ENCODE measurements at regions not wholly inside any gene's neighbourhood (a gene's known extent, or its start where the extent isn't known, plus 50 kb on each side); places are given as distances from the start of the nearest gene placed in this dataset.

DNA sequence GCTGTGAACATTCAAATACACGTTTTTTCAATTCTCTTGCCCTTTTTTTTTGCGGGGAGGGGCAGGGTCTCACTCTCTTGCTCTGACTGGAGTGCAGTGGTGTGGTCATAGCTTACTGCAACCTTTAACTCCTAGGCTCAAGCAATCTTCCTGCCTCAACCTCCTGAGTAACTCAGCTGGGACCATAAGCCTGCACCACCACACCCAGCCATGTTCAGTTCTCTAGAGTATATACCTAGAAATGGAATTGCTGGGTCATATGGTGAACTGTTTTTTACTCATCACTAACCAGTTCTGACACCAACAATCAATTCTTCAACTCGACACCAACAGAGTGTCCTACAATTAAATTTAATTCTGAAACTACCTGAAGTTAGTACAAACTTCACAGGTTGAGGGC, 85.5 kb upstream of the ZNF169 start:
- Histone ChIP-seq H3K27ac (no peak overlapping the region), H3K36me3 (peaks cover 56% of the 10 kb centered on the region), H3K9me3 (no peaks in the 10 kb centered on the region), H3K27me3 (ENCODE audit: low read depth) (no peaks in the 10 kb centered on the region), H3K4me3 (no peak overlapping the region), H3K4me1 (peaks cover 93% of the 10 kb centered on the region)
- TF ChIP-seq, protein P1, sequence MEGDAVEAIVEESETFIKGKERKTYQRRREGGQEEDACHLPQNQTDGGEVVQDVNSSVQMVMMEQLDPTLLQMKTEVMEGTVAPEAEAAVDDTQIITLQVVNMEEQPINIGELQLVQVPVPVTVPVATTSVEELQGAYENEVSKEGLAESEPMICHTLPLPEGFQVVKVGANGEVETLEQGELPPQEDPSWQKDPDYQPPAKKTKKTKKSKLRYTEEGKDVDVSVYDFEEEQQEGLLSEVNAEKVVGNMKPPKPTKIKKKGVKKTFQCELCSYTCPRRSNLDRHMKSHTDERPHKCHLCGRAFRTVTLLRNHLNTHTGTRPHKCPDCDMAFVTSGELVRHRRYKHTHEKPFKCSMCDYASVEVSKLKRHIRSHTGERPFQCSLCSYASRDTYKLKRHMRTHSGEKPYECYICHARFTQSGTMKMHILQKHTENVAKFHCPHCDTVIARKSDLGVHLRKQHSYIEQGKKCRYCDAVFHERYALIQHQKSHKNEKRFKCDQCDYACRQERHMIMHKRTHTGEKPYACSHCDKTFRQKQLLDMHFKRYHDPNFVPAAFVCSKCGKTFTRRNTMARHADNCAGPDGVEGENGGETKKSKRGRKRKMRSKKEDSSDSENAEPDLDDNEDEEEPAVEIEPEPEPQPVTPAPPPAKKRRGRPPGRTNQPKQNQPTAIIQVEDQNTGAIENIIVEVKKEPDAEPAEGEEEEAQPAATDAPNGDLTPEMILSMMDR (IDR thresholded peaks at IDR 0.05): no peak
- no peak for DNase-seq
- ATAC-seq: no peak
- intact Hi-C loops (cut with DNase I): no loop called here

DNA sequence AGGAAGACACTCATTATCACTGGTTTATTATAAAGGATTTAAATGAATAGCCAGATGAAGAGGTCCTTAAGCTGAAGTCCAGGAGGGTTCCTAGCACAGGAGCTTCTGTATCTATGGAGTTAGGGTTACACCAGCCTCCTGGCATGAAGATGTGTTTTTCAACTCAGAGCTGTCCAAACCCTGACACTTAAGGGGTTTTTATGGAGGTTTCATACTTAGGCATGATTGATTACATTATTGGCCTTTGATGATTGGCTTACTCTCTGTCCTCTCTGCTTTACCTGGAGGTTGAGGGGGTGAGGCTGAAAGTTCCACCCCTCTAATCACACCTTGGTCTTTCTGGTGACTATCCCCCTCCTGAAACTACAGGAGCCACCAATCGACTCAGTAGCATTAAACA, 84.9 kb upstream of the ZNF169 start:
- Histone ChIP-seq H3K9me3 (no peaks in the 10 kb centered on the region), H3K4me1 (peaks cover 93% of the 10 kb centered on the region)

DNA sequence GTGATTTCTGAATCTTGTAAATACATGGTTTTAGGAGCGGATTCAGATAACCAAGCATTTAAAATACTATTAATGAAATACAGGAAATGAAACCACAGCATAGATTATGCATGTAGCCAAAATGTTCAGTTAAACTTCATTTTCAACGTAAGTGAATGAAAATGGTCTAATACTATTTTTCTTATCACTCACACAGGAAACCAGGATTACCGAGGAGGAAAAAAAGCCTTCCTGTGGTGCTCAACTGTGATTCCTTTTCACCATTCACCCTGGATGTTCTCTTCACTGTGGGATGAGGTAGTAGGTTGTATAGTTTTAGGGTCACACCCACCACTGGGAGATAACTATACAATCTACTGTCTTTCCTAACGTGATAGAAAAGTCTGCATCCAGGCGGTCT, 83.4 kb upstream of the ZNF169 start:
- H3K36me3 ChIP-seq: peaks cover 62% of the 10 kb centered on the region

More for the DNA sequence above, 84.9 kb upstream of the ZNF169 start:
- Histone ChIP-seq H3K4me3 (no peak overlapping the region), H3K27me3 (ENCODE audit: low read depth) (no peaks in the 10 kb centered on the region), H3K36me3 (peaks cover 60% of the 10 kb centered on the region), H3K27ac (no peak overlapping the region)
- peak in 1 of 2 donors; percentile 22 for ATAC-seq
- intact Hi-C loops (cut with DNase I): no loop called here
- TF ChIP-seq, protein P1 (IDR thresholded peaks at IDR 0.05): no peak
- no peak for DNase-seq

DNA sequence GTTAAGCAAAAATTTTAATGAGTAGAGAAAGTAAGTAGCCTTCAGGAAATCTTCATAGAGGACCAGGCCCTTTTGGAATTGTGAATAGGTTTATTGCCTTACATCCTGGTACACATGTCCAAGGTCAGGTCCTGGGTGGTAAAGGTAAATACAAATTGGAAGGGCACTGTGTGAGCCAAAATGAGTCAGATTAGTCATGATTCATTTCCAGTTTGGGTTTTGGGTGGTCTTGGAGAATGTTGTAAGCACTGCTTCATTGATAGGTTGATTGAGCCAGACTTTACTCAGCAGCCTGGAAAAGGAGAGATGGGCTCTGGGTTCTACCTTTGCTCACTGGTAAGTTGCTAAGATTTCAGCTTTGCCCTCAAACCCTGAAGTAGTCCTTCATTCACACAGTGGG, 82.5 kb upstream of the ZNF169 start:
- Histone ChIP-seq H3K4me3 (no peak overlapping the region), H3K27ac (no peak overlapping the region), H3K27me3 (ENCODE audit: low read depth) (no peaks in the 10 kb centered on the region), H3K4me1 (peaks cover 78% of the 10 kb centered on the region), H3K36me3 (peaks cover 56% of the 10 kb centered on the region), H3K9me3 (no peaks in the 10 kb centered on the region)
- no peak for DNase-seq
- intact Hi-C loops (cut with DNase I): no loop called here
- TF ChIP-seq, protein P1 (IDR thresholded peaks at IDR 0.05): no peak
- no peak for ATAC-seq

More for the DNA sequence above, 83.4 kb upstream of the ZNF169 start:
- no peak overlapping the region for H3K27ac ChIP-seq
- peaks cover 79% of the 10 kb centered on the region for H3K4me1 ChIP-seq
- no peaks in the 10 kb centered on the region for H3K27me3 ChIP-seq (ENCODE audit: low read depth)
- intact Hi-C loops (cut with DNase I): no loop called here
- DNase-seq (no peak), ATAC-seq (no peak)
- H3K9me3 ChIP-seq: no peaks in the 10 kb centered on the region
- TF ChIP-seq, protein P1 (IDR thresholded peaks at IDR 0.05): no peak
- H3K4me3 ChIP-seq: no peak overlapping the region

DNA sequence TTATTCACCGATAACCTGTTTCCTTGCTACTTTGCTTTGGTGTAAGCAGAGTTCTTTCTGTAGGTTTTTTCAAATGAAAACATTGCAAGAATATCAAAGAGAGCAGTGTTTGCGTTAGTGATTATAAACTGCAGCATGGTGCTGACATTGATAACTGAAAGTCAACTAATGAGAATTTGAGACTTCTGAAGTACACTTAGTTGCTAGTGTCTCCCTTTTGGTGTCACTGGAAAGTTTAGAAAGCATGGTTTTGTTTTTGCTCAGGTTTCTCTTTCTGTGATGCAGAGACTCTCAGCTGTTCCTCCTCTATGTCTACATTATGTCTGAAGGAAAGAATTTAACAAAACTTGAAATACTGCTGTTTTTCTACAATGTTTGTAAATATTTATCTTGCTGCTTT, 80.2 kb upstream of the ZNF169 start:
- no peak overlapping the region for H3K27ac ChIP-seq
- TF ChIP-seq, protein P1 (IDR thresholded peaks at IDR 0.05): no peak
- no peak for ATAC-seq
- H3K4me3 ChIP-seq: no peak overlapping the region
- H3K36me3 ChIP-seq: peaks cover 58% of the 10 kb centered on the region
- intact Hi-C loops (cut with DNase I): no loop called here
- no peaks in the 10 kb centered on the region for H3K27me3 ChIP-seq (ENCODE audit: low read depth)
- H3K4me1 ChIP-seq: peaks cover 68% of the 10 kb centered on the region
- no peak for DNase-seq
- H3K9me3 ChIP-seq: no peaks in the 10 kb centered on the region

All from lower lobe of right lung (tissue), 2 donors.